ENCODE measurements at regions not wholly inside any gene's neighbourhood (a gene's known extent, or its start where the extent isn't known, plus 50 kb on each side); places are given as distances from the start of the nearest gene placed in this dataset.

DNA sequence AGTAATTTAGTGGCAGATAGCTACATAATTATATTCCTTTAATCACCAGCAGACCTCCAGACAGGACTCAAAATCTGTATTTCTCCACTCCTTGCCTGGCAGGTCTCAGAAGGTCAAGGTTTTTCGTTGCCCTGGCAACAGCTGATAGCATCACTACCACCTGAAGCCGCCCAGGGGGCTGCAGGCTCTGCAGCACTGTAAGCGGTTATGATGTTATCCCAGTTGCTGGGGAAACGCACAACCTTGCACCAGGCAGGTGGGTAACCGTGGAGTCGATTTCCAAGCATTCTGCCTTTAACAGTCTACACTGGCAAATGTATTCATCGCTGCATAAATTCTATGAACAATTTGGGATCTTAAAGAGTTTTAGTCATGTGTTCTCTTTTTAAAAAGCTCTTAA, 756.3 kb downstream of the NTRK3 start:
- no peak for DNase-seq
- Mint-ChIP-seq H3K4me3 (no peak overlapping the region), H3K4me1 (ENCODE audit: low read depth) (no peaks in the 10 kb centered on the region), H3K27me3 (no peaks in the 10 kb centered on the region), H3K36me3 (no peaks in the 10 kb centered on the region), H3K27ac (no peak overlapping the region), H3K9me3 (no peaks in the 10 kb centered on the region)
- ChIA-PET CTCF (no interaction called here), POLR2A (no interaction called here)
- intact Hi-C loops (cut with micrococcal nuclease) = no loop called here

DNA sequence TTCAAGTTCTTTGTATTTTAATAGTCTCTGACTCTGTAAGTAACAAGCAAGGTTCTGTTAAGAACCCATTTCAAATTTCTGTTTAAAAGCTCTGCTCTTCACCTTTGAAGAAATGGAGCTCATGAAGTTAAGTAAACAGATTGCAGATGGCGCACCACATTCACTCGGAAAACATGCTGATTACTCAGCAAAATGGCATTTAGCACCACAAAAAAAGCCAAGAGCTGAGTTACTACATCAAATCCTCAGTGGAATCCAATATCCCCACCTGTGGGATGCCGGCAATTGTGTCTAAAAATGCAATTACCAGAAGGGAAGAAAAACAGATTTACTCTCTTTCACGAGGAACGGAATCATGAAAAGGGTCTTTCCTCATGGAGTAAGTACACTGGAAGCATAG, 758.0 kb downstream of the NTRK3 start:
- no peaks in the 10 kb centered on the region for H3K27me3 Mint-ChIP-seq
- CTCF ChIA-PET = no interaction called here
- POLR2A ChIA-PET = no interaction called here
- H3K36me3 Mint-ChIP-seq = no peaks in the 10 kb centered on the region
- H3K27ac Mint-ChIP-seq = no peak overlapping the region
- intact Hi-C loops (cut with micrococcal nuclease) = no loop called here
- no peaks in the 10 kb centered on the region for H3K9me3 Mint-ChIP-seq
- DNase-seq = no peak
- no peaks in the 10 kb centered on the region for H3K4me1 Mint-ChIP-seq (ENCODE audit: low read depth)
- no peak overlapping the region for H3K4me3 Mint-ChIP-seq

DNA sequence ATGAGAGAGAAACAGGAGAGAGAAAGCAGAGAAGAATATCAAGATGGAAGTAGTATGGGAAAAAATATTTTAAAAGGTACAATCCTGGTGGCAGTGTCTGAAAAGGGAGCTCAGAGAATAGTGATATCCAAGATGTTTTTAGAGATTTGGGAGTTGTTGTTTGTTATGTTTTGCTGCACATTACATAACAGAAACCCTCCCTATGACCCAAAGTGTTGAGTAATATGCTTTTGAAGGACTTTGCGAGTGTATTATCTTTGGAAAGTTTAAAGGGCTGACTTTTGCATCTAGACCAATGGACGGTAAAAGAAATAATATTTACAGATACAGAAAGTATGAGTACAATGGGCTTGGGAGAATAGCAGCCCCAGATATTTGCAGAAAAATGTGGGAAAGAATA, 759.7 kb downstream of the NTRK3 start:
- no peaks in the 10 kb centered on the region for H3K36me3 Mint-ChIP-seq
- no peaks in the 10 kb centered on the region for H3K27me3 Mint-ChIP-seq
- POLR2A ChIA-PET = no interaction called here
- CTCF ChIA-PET = no interaction called here
- no peak for DNase-seq
- no peak overlapping the region for H3K4me3 Mint-ChIP-seq
- no peaks in the 10 kb centered on the region for H3K4me1 Mint-ChIP-seq (ENCODE audit: low read depth)
- intact Hi-C loops (cut with micrococcal nuclease) = no loop called here
- H3K27ac Mint-ChIP-seq = no peak overlapping the region
- no peaks in the 10 kb centered on the region for H3K9me3 Mint-ChIP-seq

DNA sequence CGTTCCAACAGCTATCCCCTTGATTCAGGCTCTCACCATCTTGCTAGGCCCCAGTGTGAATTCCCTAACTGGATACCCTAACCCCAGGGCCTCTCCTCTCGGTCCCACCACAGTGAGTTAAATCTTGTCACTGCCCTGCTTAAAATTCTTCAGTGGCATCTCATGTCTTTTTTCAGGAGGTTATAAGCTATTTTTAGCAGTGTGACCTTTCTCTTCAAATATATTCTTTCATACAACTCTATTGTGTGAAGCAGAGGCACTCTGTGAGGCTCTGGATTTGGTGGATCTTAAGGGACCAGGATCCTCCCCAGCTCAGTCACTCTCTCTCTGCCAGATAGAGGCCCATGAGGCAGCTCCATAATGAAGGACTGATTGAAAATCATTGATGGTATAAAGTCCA, 760.4 kb downstream of the NTRK3 start:
- Mint-ChIP-seq H3K36me3 (no peaks in the 10 kb centered on the region), H3K4me1 (ENCODE audit: low read depth) (no peaks in the 10 kb centered on the region), H3K27ac (no peak overlapping the region), H3K4me3 (no peak overlapping the region), H3K27me3 (no peaks in the 10 kb centered on the region), H3K9me3 (no peaks in the 10 kb centered on the region)
- ChIA-PET CTCF (no interaction called here), POLR2A (no interaction called here)
- intact Hi-C loops (cut with micrococcal nuclease) = no loop called here
- no peak for DNase-seq

DNA sequence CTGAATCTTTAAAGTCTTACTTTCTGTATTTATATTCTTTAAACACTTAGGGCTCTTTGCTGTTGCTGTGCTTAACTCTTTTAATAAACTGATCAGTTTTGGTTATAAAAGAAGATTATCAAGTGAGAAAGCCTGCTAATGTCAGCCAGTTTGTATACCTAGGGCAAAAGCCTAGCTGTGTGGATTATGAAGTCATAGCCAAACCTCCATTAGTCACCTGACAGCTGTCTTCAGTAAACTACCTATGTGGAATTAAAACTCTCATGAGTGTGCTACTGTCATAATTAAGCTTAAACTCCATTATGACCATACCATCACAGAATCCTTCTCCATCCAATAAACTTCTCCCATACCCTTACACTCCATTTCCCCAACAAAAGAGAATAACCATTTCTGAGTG, 762.7 kb downstream of the NTRK3 start:
- Mint-ChIP-seq H3K9me3 (no peaks in the 10 kb centered on the region), H3K27ac (no peak overlapping the region), H3K36me3 (no peaks in the 10 kb centered on the region), H3K4me3 (no peak overlapping the region), H3K27me3 (no peaks in the 10 kb centered on the region), H3K4me1 (ENCODE audit: low read depth) (no peaks in the 10 kb centered on the region)
- intact Hi-C loops (cut with micrococcal nuclease) = no loop called here
- DNase-seq = no peak
- ChIA-PET POLR2A (no interaction called here), CTCF (interaction anchor here (0.7 kb wide), 1 partner anchor 82 kb away, joined by 3 read pairs; no protein-coding TSS in a partner anchor)

DNA sequence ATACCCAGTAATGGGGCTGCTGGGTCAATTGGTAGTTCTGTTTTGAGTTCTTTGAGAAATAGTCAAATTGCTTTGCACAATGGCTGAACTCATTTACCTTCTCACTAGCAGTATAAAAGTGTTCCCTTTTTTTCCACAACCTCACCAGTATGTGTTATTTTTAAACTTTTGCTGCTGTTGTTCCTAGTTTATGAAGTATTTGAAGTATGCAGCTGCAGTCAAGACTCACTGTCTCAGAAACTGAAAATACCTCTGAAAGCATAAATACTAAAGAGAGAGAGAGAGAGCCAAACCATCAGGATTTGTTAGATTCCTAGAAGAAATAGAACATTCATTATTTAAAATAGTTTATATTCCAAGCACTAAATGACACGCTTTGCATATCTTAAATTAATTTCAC, 764.2 kb downstream of the NTRK3 start:
- no peak for DNase-seq
- no peak overlapping the region for H3K27ac Mint-ChIP-seq
- POLR2A ChIA-PET = no interaction called here
- no peaks in the 10 kb centered on the region for H3K27me3 Mint-ChIP-seq
- H3K9me3 Mint-ChIP-seq = no peaks in the 10 kb centered on the region
- CTCF ChIA-PET = no interaction called here
- no peaks in the 10 kb centered on the region for H3K36me3 Mint-ChIP-seq
- no peak overlapping the region for H3K4me3 Mint-ChIP-seq
- no peaks in the 10 kb centered on the region for H3K4me1 Mint-ChIP-seq (ENCODE audit: low read depth)
- intact Hi-C loops (cut with micrococcal nuclease) = no loop called here

DNA sequence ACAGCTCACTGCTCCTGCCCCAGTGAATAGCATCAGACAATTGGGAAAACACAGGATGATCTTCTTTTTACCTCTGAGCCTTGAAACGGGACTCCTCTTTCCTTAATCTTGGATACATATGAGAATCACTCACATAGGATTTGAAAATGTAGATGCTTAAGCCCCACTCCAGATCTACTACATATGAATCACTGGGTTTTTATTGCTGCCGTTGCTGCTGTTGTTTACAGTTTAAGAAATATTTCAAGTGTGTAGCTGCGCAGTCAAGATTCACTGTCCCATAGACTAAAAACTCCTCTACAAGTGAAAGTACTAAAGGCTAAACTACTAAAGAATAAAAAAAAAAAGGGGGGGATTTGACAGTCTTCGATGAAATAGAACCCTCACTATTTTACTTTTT, 765.9 kb downstream of the NTRK3 start:
- POLR2A ChIA-PET = no interaction called here
- no peak overlapping the region for H3K4me3 Mint-ChIP-seq
- H3K27me3 Mint-ChIP-seq = no peaks in the 10 kb centered on the region
- H3K4me1 Mint-ChIP-seq (ENCODE audit: low read depth) = no peaks in the 10 kb centered on the region
- no peak for DNase-seq
- CTCF ChIA-PET = no interaction called here
- H3K36me3 Mint-ChIP-seq = no peaks in the 10 kb centered on the region
- no peaks in the 10 kb centered on the region for H3K9me3 Mint-ChIP-seq
- no peak overlapping the region for H3K27ac Mint-ChIP-seq
- intact Hi-C loops (cut with micrococcal nuclease) = no loop called here

DNA sequence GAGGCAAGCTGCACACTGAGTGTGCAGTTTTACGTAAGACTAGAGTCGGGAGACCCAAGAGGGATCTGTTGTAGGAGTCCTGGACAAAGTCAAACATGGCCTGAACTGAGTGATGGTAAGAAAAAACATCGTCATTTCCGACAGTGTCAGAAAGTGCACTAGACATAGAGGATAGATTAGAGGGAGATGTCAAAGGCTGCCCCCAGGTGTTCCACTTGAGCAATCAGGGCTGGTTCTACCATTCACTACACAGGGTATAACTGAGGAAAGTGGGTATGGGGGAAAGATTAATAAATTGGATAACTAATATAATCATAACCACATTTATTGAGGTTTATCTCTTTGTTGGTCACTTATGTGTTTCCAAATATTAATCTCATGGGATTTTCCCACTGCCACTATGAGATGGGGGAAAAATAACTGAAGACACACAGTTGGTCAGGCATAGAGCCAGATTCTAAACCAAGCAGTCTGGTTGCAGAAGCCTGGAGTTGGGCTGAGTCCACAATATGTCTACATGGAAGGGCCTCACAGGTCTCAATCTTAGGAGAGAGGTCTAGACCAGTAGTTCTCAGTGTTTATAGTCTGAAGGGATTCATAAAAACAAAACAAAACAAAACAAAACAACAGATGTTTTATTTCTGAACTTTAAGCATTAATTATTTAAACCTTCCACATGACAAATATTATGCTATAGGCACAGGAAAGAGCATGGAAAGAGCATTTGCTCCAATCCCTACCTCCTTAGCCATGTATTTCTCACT, 766.5 kb downstream of the NTRK3 start:
- Mint-ChIP-seq H3K36me3 (no peaks in the 10 kb centered on the region), H3K27ac (no peak overlapping the region), H3K4me1 (ENCODE audit: low read depth) (no peaks in the 10 kb centered on the region), H3K27me3 (no peaks in the 10 kb centered on the region), H3K4me3 (no peak overlapping the region), H3K9me3 (no peaks in the 10 kb centered on the region)
- ChIA-PET CTCF (no interaction called here), POLR2A (no interaction called here)
- intact Hi-C loops (cut with micrococcal nuclease) = no loop called here
- DNase-seq = no peak

DNA sequence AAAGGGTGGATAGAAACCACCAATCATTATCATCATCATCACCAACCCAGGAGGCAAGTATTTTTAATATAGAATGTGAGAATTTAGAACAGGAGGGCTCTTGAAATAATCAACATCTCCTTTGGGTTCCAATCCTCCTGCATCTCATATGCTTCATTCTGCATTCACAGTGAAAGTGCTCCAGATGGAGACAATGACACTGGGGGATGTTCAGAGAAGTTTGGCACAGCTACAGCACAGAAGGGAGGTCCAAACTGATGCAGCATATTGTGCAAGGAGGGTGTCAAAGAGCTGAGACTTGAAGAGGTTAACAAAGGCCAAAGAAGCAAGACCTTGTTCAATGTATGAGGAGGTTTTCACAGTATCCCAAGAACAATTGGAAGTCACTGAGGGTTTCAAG, 767.1 kb downstream of the NTRK3 start:
- ChIA-PET CTCF (no interaction called here), POLR2A (no interaction called here)
- Mint-ChIP-seq H3K36me3 (no peaks in the 10 kb centered on the region), H3K9me3 (no peaks in the 10 kb centered on the region), H3K27me3 (no peaks in the 10 kb centered on the region), H3K4me1 (ENCODE audit: low read depth) (no peaks in the 10 kb centered on the region), H3K4me3 (no peak overlapping the region), H3K27ac (no peak overlapping the region)
- intact Hi-C loops (cut with micrococcal nuclease) = no loop called here
- DNase-seq = no peak

DNA sequence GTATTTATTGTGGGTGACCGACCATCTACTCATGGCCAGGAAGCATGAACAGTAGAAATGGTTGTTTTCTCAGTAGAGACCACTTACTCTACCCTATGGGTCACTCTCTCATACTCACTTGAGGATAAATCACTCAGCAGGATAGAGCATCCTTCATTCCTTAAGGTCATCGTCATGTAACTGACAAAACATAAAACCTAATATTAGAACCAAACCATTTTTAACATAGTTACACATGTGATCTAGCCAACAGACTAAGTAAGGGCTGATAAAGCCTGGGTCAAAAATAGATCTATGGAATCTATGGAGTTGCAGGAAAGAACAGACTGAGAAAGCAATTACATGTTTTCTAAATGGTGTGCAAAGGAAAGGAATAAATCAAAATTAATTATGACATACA, 769.1 kb downstream of the NTRK3 start:
- H3K36me3 Mint-ChIP-seq = no peaks in the 10 kb centered on the region
- H3K9me3 Mint-ChIP-seq = no peaks in the 10 kb centered on the region
- H3K4me1 Mint-ChIP-seq (ENCODE audit: low read depth) = no peaks in the 10 kb centered on the region
- ChIA-PET POLR2A (no interaction called here), CTCF (no interaction called here)
- H3K27ac Mint-ChIP-seq = no peak overlapping the region
- no peak overlapping the region for H3K4me3 Mint-ChIP-seq
- intact Hi-C loops (cut with micrococcal nuclease) = no loop called here
- DNase-seq = no peak
- no peaks in the 10 kb centered on the region for H3K27me3 Mint-ChIP-seq

DNA sequence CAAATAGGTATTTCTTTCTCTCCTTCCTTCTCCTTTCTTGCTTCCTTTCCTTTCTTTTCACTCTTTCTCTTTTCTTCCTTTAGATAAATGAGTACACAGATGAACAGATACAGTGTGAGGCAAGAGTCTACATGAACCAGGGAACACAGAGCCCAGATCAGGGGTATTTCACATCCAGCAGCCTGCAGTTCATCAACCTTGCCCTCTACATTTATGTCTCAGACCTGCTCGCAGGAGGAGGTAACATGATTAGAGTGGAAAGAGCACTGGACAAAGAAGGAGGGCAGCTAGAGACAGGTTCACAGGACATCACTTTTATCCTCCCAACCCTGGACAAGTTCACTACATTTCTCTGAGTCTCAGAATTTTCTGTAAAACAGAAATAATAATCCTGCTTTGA, 773.1 kb downstream of the NTRK3 start:
- Mint-ChIP-seq H3K36me3 (no peaks in the 10 kb centered on the region), H3K4me3 (no peak overlapping the region), H3K9me3 (no peaks in the 10 kb centered on the region), H3K27ac (no peak overlapping the region), H3K27me3 (no peaks in the 10 kb centered on the region), H3K4me1 (ENCODE audit: low read depth) (no peaks in the 10 kb centered on the region)
- ChIA-PET CTCF (no interaction called here), POLR2A (no interaction called here)
- intact Hi-C loops (cut with micrococcal nuclease) = no loop called here
- no peak for DNase-seq

DNA sequence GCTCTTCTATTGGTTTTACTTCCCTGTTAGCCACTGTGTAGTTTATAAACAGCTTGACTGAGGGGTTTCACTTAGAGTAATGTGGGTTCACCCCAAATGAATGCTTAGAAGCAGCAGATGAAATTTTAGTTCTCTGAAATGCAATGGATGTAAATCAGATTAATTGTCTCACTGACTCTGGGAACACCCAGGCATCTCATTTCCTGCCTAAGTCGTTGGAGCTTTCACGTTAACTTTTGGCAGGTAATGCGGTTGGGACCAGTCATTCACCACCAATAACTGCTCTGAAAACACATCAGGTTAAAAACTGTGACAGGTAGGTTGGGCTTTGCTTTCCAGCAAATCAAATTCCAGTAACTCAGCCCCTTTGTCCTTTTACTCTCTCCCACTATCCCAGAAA, 775.4 kb downstream of the NTRK3 start:
- H3K4me3 Mint-ChIP-seq = no peak overlapping the region
- intact Hi-C loops (cut with micrococcal nuclease) = no loop called here
- no peaks in the 10 kb centered on the region for H3K4me1 Mint-ChIP-seq (ENCODE audit: low read depth)
- no peaks in the 10 kb centered on the region for H3K36me3 Mint-ChIP-seq
- POLR2A ChIA-PET = no interaction called here
- no peaks in the 10 kb centered on the region for H3K9me3 Mint-ChIP-seq
- no peak overlapping the region for H3K27ac Mint-ChIP-seq
- no peaks in the 10 kb centered on the region for H3K27me3 Mint-ChIP-seq
- CTCF ChIA-PET = no interaction called here
- DNase-seq = no peak

DNA sequence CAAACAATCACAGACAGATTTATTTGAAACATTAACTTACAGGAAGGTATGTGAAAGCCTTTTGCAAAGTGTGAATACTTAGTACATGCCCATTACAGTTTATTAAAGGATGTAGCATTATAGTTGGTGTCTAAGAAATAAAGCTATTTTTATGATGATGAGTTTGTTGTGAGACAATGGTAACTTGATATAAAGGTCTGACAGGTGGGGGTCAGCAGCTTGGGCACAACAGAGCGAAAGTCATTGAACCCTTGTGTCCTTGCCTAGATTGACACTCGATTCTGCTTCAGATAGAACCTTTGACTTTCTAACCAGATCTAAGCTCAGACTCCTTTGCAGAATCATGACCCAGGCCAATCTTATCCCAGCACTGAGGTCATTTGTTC, 777.9 kb downstream of the NTRK3 start:
- H3K36me3 Mint-ChIP-seq = no peaks in the 10 kb centered on the region
- CTCF ChIA-PET = no interaction called here
- H3K27me3 Mint-ChIP-seq = no peaks in the 10 kb centered on the region
- no peak for DNase-seq
- H3K27ac Mint-ChIP-seq = no peak overlapping the region
- H3K4me1 Mint-ChIP-seq (ENCODE audit: low read depth) = no peaks in the 10 kb centered on the region
- intact Hi-C loops (cut with micrococcal nuclease) = no loop called here
- POLR2A ChIA-PET = no interaction called here
- H3K4me3 Mint-ChIP-seq = no peak overlapping the region
- H3K9me3 Mint-ChIP-seq = no peaks in the 10 kb centered on the region

Data from activated CD4-positive, alpha-beta memory T cell treated with anti-CD3 and anti-CD28 coated beads for 36 hours (primary cell).